T-helper 1 cell treated with Interleukin-12 subunit alpha and Interleukin-12 subunit beta and Interleukin-4 antibody, amounts not matched to agents 30 μg/mL and 1 μg/mL, for 36 hours (primary cell): ENCODE measurements at regions not wholly inside any gene's neighbourhood (a gene's known extent, or its start where the extent isn't known, plus 50 kb on each side); places are given as distances from the start of the nearest gene placed in this dataset.
"Not testable (repeated sequence)": the region's sequence is repeated elsewhere in the genome, so short reads cannot be mapped to it uniquely, and the experiment has no call there.

Source experiments
- H3K27ac Mint-ChIP-seq: one replicate; pipeline ENCODE4 v1.8.0; 2021; ENCODE audit warnings: mild to moderate bottlenecking, mixed read lengths
- H3K27me3 Mint-ChIP-seq: one replicate; pipeline ENCODE4 v1.8.0; 2021; ENCODE audit warnings: low read depth, mixed read lengths
- H3K36me3 Mint-ChIP-seq: one replicate; pipeline ENCODE4 v1.8.0; 2021; ENCODE audit warnings: low read depth, mixed read lengths
- H3K4me1 Mint-ChIP-seq: one replicate; pipeline ENCODE4 v1.8.0; 2021; ENCODE audit warnings: low read depth, mixed read lengths
- H3K4me3 Mint-ChIP-seq: one replicate; pipeline ENCODE4 v1.8.0; 2021; ENCODE audit warnings: mild to moderate bottlenecking, moderate library complexity, mixed read lengths
- H3K9me3 Mint-ChIP-seq: one replicate; pipeline ENCODE4 v1.8.0; 2021; ENCODE audit warnings: mixed read lengths

- no peaks in the 10 kb centered on the region for H3K36me3 Mint-ChIP-seq
- H3K27me3 Mint-ChIP-seq, result peaks cover 25% of the 10 kb centered on the region
- H3K9me3 Mint-ChIP-seq, result no peaks in the 10 kb centered on the region
- peak overlapping the region; percentile 38 for H3K4me3 Mint-ChIP-seq
- H3K4me1 Mint-ChIP-seq, result no peaks in the 10 kb centered on the region
- no peak overlapping the region for H3K27ac Mint-ChIP-seq
Observed at GRCh38 chr14:21860172-21860571, 186.6 kb upstream of the OR4E1 start.

GRCh38 chr14:21852775-21853174 lies 179.2 kb upstream of the OR4E1 start:
- peaks cover 32% of the 10 kb centered on the region for H3K27me3 Mint-ChIP-seq
- H3K4me3 Mint-ChIP-seq, result peak overlapping the region; percentile 75
- peaks cover 17% of the 10 kb centered on the region for H3K36me3 Mint-ChIP-seq
- H3K4me1 Mint-ChIP-seq, result peaks cover 11% of the 10 kb centered on the region
- H3K27ac Mint-ChIP-seq, result peak overlapping the region; percentile 52
- H3K9me3 Mint-ChIP-seq, result no peaks in the 10 kb centered on the region

- H3K36me3 Mint-ChIP-seq, result peaks cover 17% of the 10 kb centered on the region
- H3K4me1 Mint-ChIP-seq, result peaks cover 11% of the 10 kb centered on the region
- H3K4me3 Mint-ChIP-seq, result peak overlapping the region; percentile 75
- no peaks in the 10 kb centered on the region for H3K9me3 Mint-ChIP-seq
- peaks cover 29% of the 10 kb centered on the region for H3K27me3 Mint-ChIP-seq
- H3K27ac Mint-ChIP-seq, result peak overlapping the region; percentile 52
Observed at GRCh38 chr14:21852061-21852664, 178.5 kb upstream of the OR4E1 start.

- peaks cover 10% of the 10 kb centered on the region for H3K4me1 Mint-ChIP-seq
- H3K36me3 Mint-ChIP-seq, result peaks cover 15% of the 10 kb centered on the region
- H3K27me3 Mint-ChIP-seq, result peaks cover 48% of the 10 kb centered on the region
- H3K27ac Mint-ChIP-seq, result peak overlapping the region; percentile 87
- H3K9me3 Mint-ChIP-seq, result not testable (repeated sequence)
- peak overlapping the region; percentile 87 for H3K4me3 Mint-ChIP-seq
Observed at GRCh38 chr14:21846902-21847301, 173.3 kb upstream of the OR4E1 start.

- Mint-ChIP-seq H3K27ac (peak overlapping the region; percentile 87), H3K27me3 (peaks cover 48% of the 10 kb centered on the region), H3K36me3 (peaks cover 15% of the 10 kb centered on the region)
Observed at GRCh38 chr14:21846227-21846885, 172.7 kb upstream of the OR4E1 start.

GRCh38 chr14:21840765-21841164 lies 167.1 kb upstream of the OR4E1 start:
- H3K36me3 Mint-ChIP-seq, result no peaks in the 10 kb centered on the region
- H3K27me3 Mint-ChIP-seq, result peaks cover 48% of the 10 kb centered on the region
- H3K9me3 Mint-ChIP-seq, result no peaks in the 10 kb centered on the region
- H3K4me3 Mint-ChIP-seq, result peak overlapping the region; percentile 54
- peaks cover 4% of the 10 kb centered on the region for H3K4me1 Mint-ChIP-seq
- peak overlapping the region; percentile 53 for H3K27ac Mint-ChIP-seq

More at GRCh38 chr14:21846227-21846885, 172.7 kb upstream of the OR4E1 start:
- Mint-ChIP-seq H3K4me1 (peaks cover 11% of the 10 kb centered on the region), H3K9me3 (no peaks in the 10 kb centered on the region), H3K4me3 (peak overlapping the region; percentile 87)

GRCh38 chr14:21833836-21834235 lies 160.2 kb upstream of the OR4E1 start:
- no peak overlapping the region for H3K27ac Mint-ChIP-seq
- H3K4me1 Mint-ChIP-seq, result peaks cover 2% of the 10 kb centered on the region
- H3K4me3 Mint-ChIP-seq, result no peak overlapping the region
- no peaks in the 10 kb centered on the region for H3K36me3 Mint-ChIP-seq
- no peaks in the 10 kb centered on the region for H3K9me3 Mint-ChIP-seq
- peaks cover 32% of the 10 kb centered on the region for H3K27me3 Mint-ChIP-seq

GRCh38 chr14:21825845-21826244 lies 152.2 kb upstream of the OR4E1 start:
- Mint-ChIP-seq H3K4me3 (peak overlapping the region; percentile 61), H3K27ac (no peak overlapping the region), H3K27me3 (peaks cover 34% of the 10 kb centered on the region), H3K9me3 (no peaks in the 10 kb centered on the region), H3K36me3 (no peaks in the 10 kb centered on the region), H3K4me1 (peaks cover 3% of the 10 kb centered on the region)

GRCh38 chr14:21825149-21825743 lies 151.6 kb upstream of the OR4E1 start:
- Mint-ChIP-seq H3K4me1 (peaks cover 5% of the 10 kb centered on the region), H3K36me3 (no peaks in the 10 kb centered on the region), H3K27ac (no peak overlapping the region), H3K27me3 (peaks cover 36% of the 10 kb centered on the region), H3K9me3 (no peaks in the 10 kb centered on the region), H3K4me3 (peak overlapping the region; percentile 61)

GRCh38 chr14:21822109-21822508 lies 148.5 kb upstream of the OR4E1 start:
- Mint-ChIP-seq H3K27ac (no peak overlapping the region), H3K9me3 (peaks cover 9% of the 10 kb centered on the region), H3K4me3 (no peak overlapping the region), H3K36me3 (no peaks in the 10 kb centered on the region), H3K27me3 (peaks cover 28% of the 10 kb centered on the region), H3K4me1 (peaks cover 5% of the 10 kb centered on the region)

- Mint-ChIP-seq H3K27ac (peak overlapping the region; percentile 2), H3K9me3 (peaks cover 17% of the 10 kb centered on the region), H3K4me3 (no peak overlapping the region), H3K4me1 (peaks cover 5% of the 10 kb centered on the region), H3K36me3 (no peaks in the 10 kb centered on the region), H3K27me3 (peaks cover 23% of the 10 kb centered on the region)
Observed at GRCh38 chr14:21820631-21821030, 147.0 kb upstream of the OR4E1 start.

GRCh38 chr14:21819891-21820290 lies 146.3 kb upstream of the OR4E1 start:
- not testable (repeated sequence) for H3K36me3 Mint-ChIP-seq, H3K27ac Mint-ChIP-seq, H3K4me3 Mint-ChIP-seq, H3K4me1 Mint-ChIP-seq
- Mint-ChIP-seq H3K9me3 (peaks cover 17% of the 10 kb centered on the region), H3K27me3 (peaks cover 18% of the 10 kb centered on the region)

GRCh38 chr14:21817010-21817409 lies 143.4 kb upstream of the OR4E1 start:
- H3K4me1 Mint-ChIP-seq, H3K27ac Mint-ChIP-seq, H3K4me3 Mint-ChIP-seq, H3K36me3 Mint-ChIP-seq: not testable (repeated sequence)
- peaks cover 17% of the 10 kb centered on the region for H3K9me3 Mint-ChIP-seq
- H3K27me3 Mint-ChIP-seq, result peaks cover 22% of the 10 kb centered on the region

- peaks cover 23% of the 10 kb centered on the region for H3K27me3 Mint-ChIP-seq
- H3K4me3 Mint-ChIP-seq, result no peak overlapping the region
- H3K4me1 Mint-ChIP-seq, result no peaks in the 10 kb centered on the region
- no peaks in the 10 kb centered on the region for H3K9me3 Mint-ChIP-seq
- no peaks in the 10 kb centered on the region for H3K36me3 Mint-ChIP-seq
- H3K27ac Mint-ChIP-seq, result no peak overlapping the region
Observed at GRCh38 chr14:21807975-21808374, 134.4 kb upstream of the OR4E1 start.

- Mint-ChIP-seq H3K27me3 (peaks cover 12% of the 10 kb centered on the region), H3K27ac (no peak overlapping the region), H3K9me3 (no peaks in the 10 kb centered on the region), H3K4me1 (no peaks in the 10 kb centered on the region), H3K4me3 (no peak overlapping the region), H3K36me3 (no peaks in the 10 kb centered on the region)
Observed at GRCh38 chr14:21804981-21805380, 131.4 kb upstream of the OR4E1 start.
